ENCODE measurements at regions not wholly inside any gene's neighbourhood (a gene's known extent, or its start where the extent isn't known, plus 50 kb on each side); places are given as distances from the start of the nearest gene placed in this dataset.

- TF ChIP-seq CTCF (IDR thresholded peaks at IDR 0.05) (no peak), POLR2A (IDR thresholded peaks at IDR 0.05) (no peak)
- no peaks in the 10 kb centered on the region for H3K4me1 ChIP-seq (replicated peaks in 1 of 2)
- intact Hi-C loops (cut with DNase I): no loop called here
- H3K27ac ChIP-seq: no peak overlapping the region
- no peaks in the 10 kb centered on the region for H3K27me3 ChIP-seq
- no peaks in the 10 kb centered on the region for H3K36me3 ChIP-seq (replicated peaks in 1 of 2)
- WGBS, 4 donors: 81 to 87% (median 85%) methylated on average over 10 of the region's 10 CpGs
- no peak for DNase-seq
- H3K4me3 ChIP-seq: no peak overlapping the region
- no peaks in the 10 kb centered on the region for H3K9me3 ChIP-seq (replicated peaks in 1 of 3)
Measured at GRCh38 chr4:24668956-24669355, 84.6 kb upstream of the DHX15 start.

- no peaks in the 10 kb centered on the region for H3K27me3 ChIP-seq
- no peaks in the 10 kb centered on the region for H3K9me3 ChIP-seq (replicated peaks in 1 of 3)
- intact Hi-C loops (cut with DNase I): no loop called here
- no peaks in the 10 kb centered on the region for H3K36me3 ChIP-seq (replicated peaks in 1 of 2)
- H3K27ac ChIP-seq: no peak overlapping the region
- DNase-seq: no peak
- WGBS, 4 donors: 93 to 98% (median 95%) methylated on average over 6 of the region's 6 CpGs
- no peaks in the 10 kb centered on the region for H3K4me1 ChIP-seq (replicated peaks in 1 of 2)
- H3K4me3 ChIP-seq: no peak overlapping the region
- TF ChIP-seq POLR2A (IDR thresholded peaks at IDR 0.05): no peak
- TF ChIP-seq CTCF (IDR thresholded peaks at IDR 0.05): no peak
Measured at GRCh38 chr4:24669751-24670150, 85.4 kb upstream of the DHX15 start.

GRCh38 chr4:24671849-24672248, 87.5 kb upstream of the DHX15 start:
- 66 to 73% (median 68%) methylated on average over 7 of the region's 7 CpGs for WGBS, 4 donors
- Histone ChIP-seq H3K27me3 (no peaks in the 10 kb centered on the region), H3K4me3 (no peak overlapping the region), H3K4me1 (replicated peaks in 1 of 2) (no peaks in the 10 kb centered on the region), H3K9me3 (replicated peaks in 1 of 3) (no peaks in the 10 kb centered on the region), H3K27ac (no peak overlapping the region), H3K36me3 (replicated peaks in 1 of 2) (no peaks in the 10 kb centered on the region)
- no peak for DNase-seq
- TF ChIP-seq CTCF (IDR thresholded peaks at IDR 0.05) (no peak), POLR2A (IDR thresholded peaks at IDR 0.05) (no peak)
- intact Hi-C loops (cut with DNase I): no loop called here

GRCh38 chr4:24672880-24673279, 88.5 kb upstream of the DHX15 start:
- H3K4me3 ChIP-seq: no peak overlapping the region
- H3K36me3 ChIP-seq (replicated peaks in 1 of 2): no peaks in the 10 kb centered on the region
- WGBS, 4 donors: 82 to 93% (median 86%) methylated on average over 8 of the region's 8 CpGs
- no peak overlapping the region for H3K27ac ChIP-seq
- no peak for DNase-seq
- H3K4me1 ChIP-seq (replicated peaks in 1 of 2): no peaks in the 10 kb centered on the region
- H3K9me3 ChIP-seq (replicated peaks in 1 of 3): no peaks in the 10 kb centered on the region
- TF ChIP-seq POLR2A (IDR thresholded peaks at IDR 0.05) (no peak), CTCF (IDR thresholded peaks at IDR 0.05) (no peak)
- H3K27me3 ChIP-seq: no peaks in the 10 kb centered on the region
- intact Hi-C loops (cut with DNase I): no loop called here
